Right ventricle myocardium superior (tissue), 1 donor: ENCODE measurements at regions not wholly inside any gene's neighbourhood (a gene's known extent, or its start where the extent isn't known, plus 50 kb on each side); places are given as distances from the start of the nearest gene placed in this dataset.
"Not testable (repeated sequence)": the region's sequence is repeated elsewhere in the genome, so short reads cannot be mapped to it uniquely, and the experiment has no call there.

Experiments used
- ATAC-seq: fragments of 200-7000 bp; cut with Tn5 transposase; one replicate; pipeline ENCODE4 v1.9.1; 2020; ENCODE audit warnings: mild to moderate bottlenecking; ENCODE audit not compliant: poor library complexity
- DNase-seq: peaks from one replicate; pipeline ENCODE4 v3.0.0-alpha.2; 2020
- intact Hi-C: fragments of 100-400 bp; cut with DNase I; formaldehyde crosslinking; loops from one replicate; pipeline ENCODE4 v1.11.2; 2022
- donor health status: DM: no; HTN: yes; CAD: no; lungs with severe emphysema.

GRCh38 chr5:119299242-119299614 is 56.6 kb upstream of the TNFAIP8 start:
- intact Hi-C loops, ATAC-seq, DNase-seq: not testable (repeated sequence)

- ATAC-seq, intact Hi-C loops: not testable (repeated sequence)
- peak; percentile 44 for DNase-seq
These were observed 56.1 kb upstream of the TNFAIP8 start for GRCh38 chr5:119299615-119300310.

- intact Hi-C loops, result no loop called here
- ATAC-seq, result no peak
These were observed 55.5 kb upstream of the TNFAIP8 start for GRCh38 chr5:119300311-119300670.

GRCh38 chr5:119301210-119301609 is 54.6 kb upstream of the TNFAIP8 start:
- intact Hi-C loops, result no loop called here
- DNase-seq (no peak), ATAC-seq (no peak)

More at GRCh38 chr5:119300311-119300670, 55.5 kb upstream of the TNFAIP8 start:
- no peak for DNase-seq

- intact Hi-C loops, result no loop called here
- DNase-seq (no peak), ATAC-seq (no peak)
These were observed 53.9 kb upstream of the TNFAIP8 start for GRCh38 chr5:119301906-119302305.

GRCh38 chr5:119302449-119302848 is 53.4 kb upstream of the TNFAIP8 start:
- ATAC-seq, result no peak
- intact Hi-C loops, result no loop called here
- DNase-seq, result no peak

- DNase-seq (no peak), ATAC-seq (peak; percentile 60)
- intact Hi-C loops, result no loop called here
These were observed 52.6 kb upstream of the TNFAIP8 start for GRCh38 chr5:119302916-119303897.

- DNase-seq, result no peak
- ATAC-seq, result no peak
- intact Hi-C loops, result no loop called here
These were observed 51.2 kb upstream of the TNFAIP8 start for GRCh38 chr5:119304439-119305211.
